IMR-90 (cell line): ENCODE measurements at regions not wholly inside any gene's neighbourhood (a gene's known extent, or its start where the extent isn't known, plus 50 kb on each side); places are given as distances from the start of the nearest gene placed in this dataset.

Experiments
- ATAC-seq: fragments of 200-7000 bp; cut with Tn5 transposase; 2 replicates; pipeline ENCODE4 v1.9.1; 2020; ENCODE audit warnings: low read depth, mild to moderate bottlenecking, moderate library complexity
- BruUV-seq: library from RNA; stranded (reverse); fragments of 400-500 nt; replicated peaks from 2 replicates; lab custom pipeline; 2021; lab: Mats Ljungman, UMichigan
- CTCF ChIA-PET: fragments of 300-600 bp; formaldehyde crosslinking; extraction: SDS; loops from one replicate; lab custom pipeline; 2021; ENCODE audit warnings: antibody characterized with exemption; lab: Yijun Ruan, JAX
- POLR2A ChIA-PET: fragments of 300-600 bp; sonication (Branson Sonifier 250); formaldehyde crosslinking; loops from one replicate; lab custom pipeline; 2022; ENCODE audit warnings: antibody characterized with exemption; ENCODE audit not compliant: unreplicated experiment; lab: Charles Lee
- DNase-seq: peaks from one replicate; pipeline ENCODE4 v3.0.0; 2013
- H2AFZ ChIP-seq: replicated peaks from 2 replicates; pipeline ENCODE3; 2013; ENCODE audit warnings: low read length, mild to moderate bottlenecking; ENCODE audit not compliant: poor library complexity
- H2AK5ac ChIP-seq: 2 replicates; pipeline ENCODE4 v1.6.1; 2013; ENCODE audit warnings: low read depth, low read length, inconsistent platforms
- H2AK9ac ChIP-seq: replicated peaks from 2 replicates; pipeline ENCODE3; 2013; ENCODE audit warnings: mild to moderate bottlenecking, low read depth, low read length, moderate library complexity; ENCODE audit not compliant: poor library complexity
- H2BK120ac ChIP-seq: 2 replicates; pipeline ENCODE4 v1.6.1; 2013; ENCODE audit warnings: low read depth, low read length, inconsistent platforms
- H2BK15ac ChIP-seq: 3 replicates; pipeline ENCODE4 v1.6.1; 2013; ENCODE audit warnings: low read depth, low read length, inconsistent platforms
- H2BK20ac ChIP-seq: 2 replicates; pipeline ENCODE4 v1.6.1; 2013; ENCODE audit warnings: low read depth, mild to moderate bottlenecking, inconsistent platforms, low read length, moderate library complexity
- H2BK5ac ChIP-seq: 2 replicates; pipeline ENCODE4 v1.6.1; 2013; ENCODE audit warnings: mild to moderate bottlenecking, low read depth, low read length, inconsistent platforms; ENCODE audit not compliant: poor library complexity, severe bottlenecking
- H3K14ac ChIP-seq: replicated peaks from 2 replicates; pipeline ENCODE4 v1.6.1; 2013; ENCODE audit warnings: low read depth, low read length, inconsistent platforms
- H3K18ac ChIP-seq: 2 replicates; pipeline ENCODE4 v1.6.1; 2013; ENCODE audit warnings: low read depth, low read length, control low read depth
- H3K23ac ChIP-seq: 2 replicates; pipeline ENCODE4 v1.6.1; 2013; ENCODE audit warnings: low read depth, low read length, inconsistent platforms
- H3K27ac ChIP-seq: 2 replicates; pipeline ENCODE4 v1.5.1; 2013; ENCODE audit warnings: mild to moderate bottlenecking, control low read depth, low read length; ENCODE audit not compliant: insufficient read depth
- H3K27me3 ChIP-seq: 2 replicates; pipeline ENCODE4 v1.6.1; 2013; ENCODE audit warnings: low read length; ENCODE audit not compliant: control insufficient read depth, insufficient read depth
- H3K36me3 ChIP-seq: 2 replicates; pipeline ENCODE4 v1.6.1; 2013; ENCODE audit warnings: low read length, mixed read lengths; ENCODE audit not compliant: control insufficient read depth, insufficient read depth
- H3K4ac ChIP-seq: 2 replicates; pipeline ENCODE4 v1.6.1; 2013; ENCODE audit warnings: low read depth, low read length, inconsistent platforms
- H3K4me1 ChIP-seq: 2 replicates; pipeline ENCODE4 v1.6.1; 2013; ENCODE audit warnings: low read length, mixed read lengths; ENCODE audit not compliant: control insufficient read depth, insufficient read depth
- H3K4me2 ChIP-seq: 2 replicates; pipeline ENCODE4 v1.6.1; 2013; ENCODE audit warnings: low read depth, mild to moderate bottlenecking, control low read depth, low read length, moderate library complexity
- H3K4me3 ChIP-seq: 2 replicates; pipeline ENCODE4 v1.5.1; 2013; ENCODE audit warnings: low read depth, mild to moderate bottlenecking, control low read depth, low read length, moderate library complexity; ENCODE audit not compliant: insufficient read depth
- H3K56ac ChIP-seq: 2 replicates; pipeline ENCODE4 v1.6.1; 2013; ENCODE audit warnings: low read length, inconsistent platforms; ENCODE audit not compliant: insufficient read depth; ENCODE audit errors: extremely low read depth
- H3K79me1 ChIP-seq, 2 experiments: 2 replicates each; pipeline ENCODE4 v1.6.1; 2013; ENCODE audit warnings: low read length in 2 of 2, inconsistent platforms in 1 of 2, low read depth in 1 of 2
- H3K9ac ChIP-seq: 2 replicates; pipeline ENCODE4 v1.6.1; 2013; ENCODE audit warnings: low read depth, low read length, control low read depth
- H3K9me1 ChIP-seq: 2 replicates; pipeline ENCODE4 v1.6.1; 2013; ENCODE audit warnings: low read length, inconsistent platforms; ENCODE audit not compliant: insufficient read depth
- H3K9me3 ChIP-seq: 2 replicates; pipeline ENCODE4 v1.6.1; 2013; ENCODE audit warnings: low read length; ENCODE audit not compliant: control insufficient read depth, insufficient read depth
- H4K20me1 ChIP-seq: 2 replicates; pipeline ENCODE4 v1.6.1; 2013; ENCODE audit warnings: low read length, inconsistent platforms; ENCODE audit not compliant: insufficient read depth
- H4K5ac ChIP-seq: 2 replicates; pipeline ENCODE4 v1.6.1; 2013; ENCODE audit warnings: mild to moderate bottlenecking, low read depth, low read length, control low read depth
- H4K8ac ChIP-seq, 2 experiments: 2 replicates each; pipeline ENCODE4 v1.6.1; 2013; ENCODE audit warnings: low read depth in 2 of 2, low read length in 2 of 2, control low read depth in 1 of 2, inconsistent platforms in 1 of 2
- H4K91ac ChIP-seq: 2 replicates; pipeline ENCODE4 v1.6.1; 2013; ENCODE audit warnings: low read depth, low read length, inconsistent platforms; ENCODE audit not compliant: insufficient read depth
- BHLHE40 ChIP-seq: fragments of 150-350 bp; IDR thresholded peaks from 2 replicates; pipeline ENCODE4 v1.6.1; 2016; ENCODE audit warnings: mild to moderate bottlenecking, low read depth, low read length
- CEBPB ChIP-seq: IDR thresholded peaks from 2 replicates; pipeline ENCODE4 v1.6.1; 2012; ENCODE audit warnings: low read depth, low read length, improper control_type of control experiment
- CHD1 ChIP-seq: IDR thresholded peaks from 2 replicates; pipeline ENCODE4 v1.6.1; 2012; ENCODE audit warnings: low read depth, low read length, improper control_type of control experiment
- FOS ChIP-seq: fragments of 150-350 bp; IDR thresholded peaks from 2 replicates; pipeline ENCODE4 v1.6.1; 2016; ENCODE audit warnings: low read depth, low read length
- MAFK ChIP-seq: IDR thresholded peaks from 2 replicates; pipeline ENCODE4 v1.6.1; 2012; ENCODE audit warnings: low read depth, low read length, improper control_type of control experiment
- MAZ ChIP-seq: IDR thresholded peaks from 2 replicates; pipeline ENCODE4 v1.6.1; 2012; ENCODE audit warnings: low read depth, mild to moderate bottlenecking, low read length, improper control_type of control experiment, moderate library complexity, borderline replicate concordance
- MXI1 ChIP-seq: IDR thresholded peaks from 2 replicates; pipeline ENCODE4 v1.6.1; 2012; ENCODE audit warnings: low read depth, mild to moderate bottlenecking, low read length, moderate library complexity, borderline replicate concordance
- NFE2L2 ChIP-seq: fragments of 150-350 bp; IDR thresholded peaks from 2 replicates; pipeline ENCODE4 v1.6.1; 2016; ENCODE audit warnings: low read depth, mild to moderate bottlenecking, low read length
- POLR2A ChIP-seq: IDR thresholded peaks from 2 replicates; pipeline ENCODE4 v1.6.1; 2012; ENCODE audit warnings: mild to moderate bottlenecking, low read depth, low read length
- RAD21 ChIP-seq: IDR thresholded peaks from 2 replicates; pipeline ENCODE4 v1.6.1; 2012; ENCODE audit warnings: low read length, improper control_type of control experiment
- RCOR1 ChIP-seq: IDR thresholded peaks from 2 replicates; pipeline ENCODE4 v1.6.1; 2012; ENCODE audit warnings: mild to moderate bottlenecking, low read length, improper control_type of control experiment; ENCODE audit not compliant: insufficient replicate concordance
- RFX5 ChIP-seq: IDR thresholded peaks from 2 replicates; pipeline ENCODE4 v1.8.0; 2012; ENCODE audit warnings: low read depth, mild to moderate bottlenecking, low read length, moderate library complexity
- SMC3 ChIP-seq: fragments of 150-350 bp; IDR thresholded peaks from 2 replicates; pipeline ENCODE4 v1.6.1; 2016; ENCODE audit warnings: low read depth, mild to moderate bottlenecking, antibody characterized with exemption, low read length, moderate library complexity
- WGBS, 2 experiments: methylation state at CpG; one replicate each; pipeline versions ENCODE4 v1.1.5 to v1.1.7; 2013; ENCODE audit warnings: missing lambda C conversion rate in 2 of 2; ENCODE audit not compliant: insufficient read length in 1 of 2; ENCODE audit errors: extremely low coverage in 2 of 2; 5-methylcytosine and 5-hydroxymethylcytosine counted together
- dilution Hi-C: fragments of 300-500 bp; cut with HindIII; formaldehyde crosslinking; loops from one replicate; pipeline ENCODE4 v1.14.3; 2018; ENCODE audit warnings: low sequenced_read_pairs; ENCODE audit not compliant: unreplicated experiment
- in situ Hi-C: fragments of 300-500 bp; cut with MboI; formaldehyde crosslinking; loops from 3 replicates; pipeline ENCODE4 v1.14.3; 2019; ENCODE audit warnings: low sequenced_read_pairs, inconsistent platforms, mixed read lengths
- intact Hi-C: fragments of 100-400 bp; cut with micrococcal nuclease; formaldehyde crosslinking; loops from 2 replicates; pipeline ENCODE4 v1.10.0; 2022
- TF ChIP-seq, protein P1 (sequence below): conservative IDR thresholded peaks from 2 replicates; pipeline ENCODE4 v1.5.1; 2012; ENCODE audit warnings: mild to moderate bottlenecking, low read depth, low read length, improper control_type of control experiment
- TF ChIP-seq, protein P2 (sequence below): fragments of 150-350 bp; IDR thresholded peaks from 2 replicates; pipeline ENCODE4 v1.6.1; 2017; ENCODE audit warnings: mild to moderate bottlenecking, antibody characterized with exemption, low read length, low read depth
- TF ChIP-seq, protein P3 (sequence below): fragments of 150-350 bp; IDR thresholded peaks from 2 replicates; pipeline ENCODE4 v1.6.1; 2016; ENCODE audit warnings: low read depth, mild to moderate bottlenecking, low read length, moderate library complexity, borderline replicate concordance

DNA sequence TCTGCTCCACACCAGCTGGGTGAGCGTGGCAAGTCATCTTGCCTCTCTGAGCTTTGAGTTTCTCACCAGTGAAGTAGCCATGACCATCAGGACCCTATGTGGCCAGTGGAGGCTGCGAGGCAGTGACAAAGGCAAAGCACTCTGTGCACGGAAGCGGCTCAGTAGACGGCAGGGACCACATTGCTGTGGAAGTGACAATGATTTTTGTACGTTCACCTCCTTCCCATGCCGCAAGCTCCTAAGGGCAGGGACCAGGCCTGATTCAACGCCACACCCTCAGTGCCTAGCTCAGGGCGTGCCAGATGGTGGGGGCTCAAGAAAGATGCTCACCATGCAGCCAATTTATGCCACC is 210.5 kb downstream of the MATN1 start:
- dilution Hi-C loops (no loop called here), in situ Hi-C loops (no loop called here), intact Hi-C loops (no loop called here)
- H2BK5ac ChIP-seq = no peak overlapping the region
- H3K27ac ChIP-seq = no peak overlapping the region
- WGBS, 2 experiments = 40% methylated on average over 1 of the region's 9 CpGs; no CpG with 5 or more reads in 1 of the 2 experiments
- H3K4me3 ChIP-seq = no peak overlapping the region
- H3K9me3 ChIP-seq = no peaks in the 10 kb centered on the region
- H2AK5ac ChIP-seq = no peak overlapping the region
- ChIA-PET POLR2A (no interaction called here), CTCF (no interaction called here)
- BruUV-seq = no TSS peak
- no peak overlapping the region for H4K8ac ChIP-seq
- no peak overlapping the region for H3K56ac ChIP-seq
- no peaks in the 10 kb centered on the region for H4K20me1 ChIP-seq
- H2BK15ac ChIP-seq = no peak overlapping the region
- H3K27me3 ChIP-seq = no peaks in the 10 kb centered on the region
- no peaks in the 10 kb centered on the region for H3K9me1 ChIP-seq
- H4K91ac ChIP-seq = no peak overlapping the region
- no peak overlapping the region for H3K4ac ChIP-seq
- H3K14ac ChIP-seq = no peak overlapping the region
- no peak overlapping the region for H3K9ac ChIP-seq
- DNase-seq (no peak), ATAC-seq (no peak)
- H2BK120ac ChIP-seq = no peak overlapping the region
- no peak overlapping the region for H2BK20ac ChIP-seq
- H2AFZ ChIP-seq = no peak overlapping the region
- H3K4me1 ChIP-seq = no peaks in the 10 kb centered on the region
- TF ChIP-seq MAFK = no peak
- TF ChIP-seq MAZ = no peak
- TF ChIP-seq, protein P1, sequence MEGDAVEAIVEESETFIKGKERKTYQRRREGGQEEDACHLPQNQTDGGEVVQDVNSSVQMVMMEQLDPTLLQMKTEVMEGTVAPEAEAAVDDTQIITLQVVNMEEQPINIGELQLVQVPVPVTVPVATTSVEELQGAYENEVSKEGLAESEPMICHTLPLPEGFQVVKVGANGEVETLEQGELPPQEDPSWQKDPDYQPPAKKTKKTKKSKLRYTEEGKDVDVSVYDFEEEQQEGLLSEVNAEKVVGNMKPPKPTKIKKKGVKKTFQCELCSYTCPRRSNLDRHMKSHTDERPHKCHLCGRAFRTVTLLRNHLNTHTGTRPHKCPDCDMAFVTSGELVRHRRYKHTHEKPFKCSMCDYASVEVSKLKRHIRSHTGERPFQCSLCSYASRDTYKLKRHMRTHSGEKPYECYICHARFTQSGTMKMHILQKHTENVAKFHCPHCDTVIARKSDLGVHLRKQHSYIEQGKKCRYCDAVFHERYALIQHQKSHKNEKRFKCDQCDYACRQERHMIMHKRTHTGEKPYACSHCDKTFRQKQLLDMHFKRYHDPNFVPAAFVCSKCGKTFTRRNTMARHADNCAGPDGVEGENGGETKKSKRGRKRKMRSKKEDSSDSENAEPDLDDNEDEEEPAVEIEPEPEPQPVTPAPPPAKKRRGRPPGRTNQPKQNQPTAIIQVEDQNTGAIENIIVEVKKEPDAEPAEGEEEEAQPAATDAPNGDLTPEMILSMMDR = no peak
- TF ChIP-seq, protein P2, sequence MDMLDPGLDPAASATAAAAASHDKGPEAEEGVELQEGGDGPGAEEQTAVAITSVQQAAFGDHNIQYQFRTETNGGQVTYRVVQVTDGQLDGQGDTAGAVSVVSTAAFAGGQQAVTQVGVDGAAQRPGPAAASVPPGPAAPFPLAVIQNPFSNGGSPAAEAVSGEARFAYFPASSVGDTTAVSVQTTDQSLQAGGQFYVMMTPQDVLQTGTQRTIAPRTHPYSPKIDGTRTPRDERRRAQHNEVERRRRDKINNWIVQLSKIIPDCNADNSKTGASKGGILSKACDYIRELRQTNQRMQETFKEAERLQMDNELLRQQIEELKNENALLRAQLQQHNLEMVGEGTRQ = no peak
- TF ChIP-seq FOS = no peak
- no peak for TF ChIP-seq RCOR1
- TF ChIP-seq MXI1 = no peak
- no peak for TF ChIP-seq RFX5
- no peak for TF ChIP-seq POLR2A
- TF ChIP-seq SMC3 = no peak
- TF ChIP-seq BHLHE40 = no peak
- TF ChIP-seq CEBPB = no peak
- TF ChIP-seq CHD1 = no peak
- no peak for TF ChIP-seq RAD21
- TF ChIP-seq, protein P3, sequence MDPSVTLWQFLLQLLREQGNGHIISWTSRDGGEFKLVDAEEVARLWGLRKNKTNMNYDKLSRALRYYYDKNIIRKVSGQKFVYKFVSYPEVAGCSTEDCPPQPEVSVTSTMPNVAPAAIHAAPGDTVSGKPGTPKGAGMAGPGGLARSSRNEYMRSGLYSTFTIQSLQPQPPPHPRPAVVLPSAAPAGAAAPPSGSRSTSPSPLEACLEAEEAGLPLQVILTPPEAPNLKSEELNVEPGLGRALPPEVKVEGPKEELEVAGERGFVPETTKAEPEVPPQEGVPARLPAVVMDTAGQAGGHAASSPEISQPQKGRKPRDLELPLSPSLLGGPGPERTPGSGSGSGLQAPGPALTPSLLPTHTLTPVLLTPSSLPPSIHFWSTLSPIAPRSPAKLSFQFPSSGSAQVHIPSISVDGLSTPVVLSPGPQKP = no peak
- no peak for TF ChIP-seq NFE2L2
- no peak overlapping the region for H2AK9ac ChIP-seq
- H4K5ac ChIP-seq = no peak overlapping the region
- no peaks in the 10 kb centered on the region for H3K79me1 ChIP-seq
- H3K4me2 ChIP-seq = no peak overlapping the region
- H3K36me3 ChIP-seq = no peaks in the 10 kb centered on the region
- H3K18ac ChIP-seq = no peak overlapping the region
- no peak overlapping the region for H3K23ac ChIP-seq
